Natural killer cell (primary cell): ENCODE measurements at regions not wholly inside any gene's neighbourhood (a gene's known extent, or its start where the extent isn't known, plus 50 kb on each side); places are given as distances from the start of the nearest gene placed in this dataset.

Experiments
- ATAC-seq, 3 donors: fragments of 150-1000 bp in 2 of 3; fragments of 200-7000 bp in 1 of 3; cut with Tn5 transposase; 1 replicate in 1 of 3; 2 replicates in 2 of 3; pipeline ENCODE4 v1.10.0; 2021; ENCODE audit warnings: mild to moderate bottlenecking in 2 of 3, moderate library complexity in 2 of 3
- DNase-seq, 2 donors: peaks; one replicate each; pipeline versions ENCODE4 v3.0.0 to v3.0.0-alpha.2; 2013 to 2021; ENCODE audit warnings: mixed read lengths in 1 of 2
- H3K27ac ChIP-seq: one replicate; pipeline ENCODE4 v1.5.1; 2013; ENCODE audit warnings: mild to moderate bottlenecking, low read length
- H3K27me3 ChIP-seq: one replicate; pipeline ENCODE4 v1.6.1; 2013; ENCODE audit warnings: low read length; ENCODE audit not compliant: control insufficient read depth, insufficient read depth
- H3K36me3 ChIP-seq: one replicate; pipeline ENCODE4 v1.6.1; 2013; ENCODE audit warnings: low read length; ENCODE audit not compliant: control insufficient read depth, insufficient read depth
- H3K4me1 ChIP-seq: one replicate; pipeline ENCODE4 v1.6.1; 2013; ENCODE audit warnings: low read length; ENCODE audit not compliant: control insufficient read depth, insufficient read depth
- H3K4me3 ChIP-seq: one replicate; pipeline ENCODE4 v1.5.1; 2013; ENCODE audit warnings: low read length
- H3K9me3 ChIP-seq: one replicate; pipeline ENCODE4 v1.6.1; 2013; ENCODE audit warnings: low read length; ENCODE audit not compliant: control insufficient read depth, insufficient read depth
- H3K27ac Mint-ChIP-seq, 2 donors: one replicate each; pipeline ENCODE4 v1.8.0; 2022; ENCODE audit warnings: mild to moderate bottlenecking in 2 of 2, mixed read lengths in 2 of 2, moderate library complexity in 1 of 2
- H3K27me3 Mint-ChIP-seq, 2 donors: one replicate each; pipeline ENCODE4 v1.8.0; 2022; ENCODE audit warnings: low read depth in 2 of 2, mixed read lengths in 2 of 2
- H3K36me3 Mint-ChIP-seq: one replicate; pipeline ENCODE4 v1.8.0; 2022; ENCODE audit warnings: mixed read lengths
- H3K4me1 Mint-ChIP-seq, 2 donors: one replicate each; pipeline ENCODE4 v1.8.0; 2022; ENCODE audit warnings: mixed read lengths in 2 of 2
- H3K4me3 Mint-ChIP-seq: one replicate; pipeline ENCODE4 v1.8.0; 2022; ENCODE audit warnings: mild to moderate bottlenecking, moderate library complexity, mixed read lengths
- H3K9me3 Mint-ChIP-seq, 2 donors: one replicate each; pipeline ENCODE4 v1.8.0; 2022; ENCODE audit warnings: mixed read lengths in 2 of 2
- CTCF ChIP-seq: fragments of 200-600 bp; IDR thresholded peaks from one replicate; pipeline ENCODE4 v1.8.0; 2022; ENCODE audit warnings: antibody characterized with exemption
- WGBS: methylation state at CpG from one replicate; pipeline ENCODE4 v1.1.7; 2013; ENCODE audit warnings: missing lambda C conversion rate; ENCODE audit not compliant: insufficient coverage; 5-methylcytosine and 5-hydroxymethylcytosine counted together
- intact Hi-C: fragments of 100-400 bp; cut with micrococcal nuclease; formaldehyde crosslinking; loops from one replicate; pipeline ENCODE4 v1.14.2; 2022

GRCh38 chr12:71356569-71356968 lies 83.0 kb upstream of the LGR5 start:
- ATAC-seq (no peak), DNase-seq (no peak)
- Histone ChIP-seq H3K9me3 (peaks cover 4% of the 10 kb centered on the region), H3K36me3 (no peaks in the 10 kb centered on the region), H3K4me1 (no peaks in the 10 kb centered on the region), H3K27ac (no peak overlapping the region), H3K27me3 (no peaks in the 10 kb centered on the region), H3K4me3 (no peak overlapping the region)
- Mint-ChIP-seq H3K27me3 (no peaks in the 10 kb centered on the region), H3K4me1 (no peaks in the 10 kb centered on the region), H3K36me3 (no peaks in the 10 kb centered on the region), H3K27ac (no peak overlapping the region), H3K4me3 (no peak overlapping the region), H3K9me3 (peaks cover 13 to 16% of the 10 kb centered on the region in 2 donors)
- no peak for TF ChIP-seq CTCF
- WGBS: no CpG with 5 or more reads among the region's 1 CpG
- intact Hi-C loops: no loop called here

- no peak for ATAC-seq
- WGBS: 63% methylated on average over 2 of the region's 2 CpGs
- Mint-ChIP-seq H3K27me3 (no peaks in the 10 kb centered on the region), H3K4me3 (no peak overlapping the region), H3K36me3 (no peaks in the 10 kb centered on the region), H3K9me3 (peaks cover 4 to 13% of the 10 kb centered on the region in 2 donors), H3K4me1 (no peaks in the 10 kb centered on the region), H3K27ac (no peak overlapping the region)
- H3K4me3 ChIP-seq: no peak overlapping the region
- no peak overlapping the region for H3K27ac ChIP-seq
- DNase-seq: no peak
- intact Hi-C loops: no loop called here
- no peaks in the 10 kb centered on the region for H3K4me1 ChIP-seq
- peaks cover 4% of the 10 kb centered on the region for H3K9me3 ChIP-seq
- no peaks in the 10 kb centered on the region for H3K36me3 ChIP-seq
- TF ChIP-seq CTCF: no peak
- no peaks in the 10 kb centered on the region for H3K27me3 ChIP-seq
Measured at GRCh38 chr12:71354871-71355270, 84.7 kb upstream of the LGR5 start.

GRCh38 chr12:71353607-71354006 lies 86.0 kb upstream of the LGR5 start:
- Histone ChIP-seq H3K27ac (no peak overlapping the region), H3K36me3 (no peaks in the 10 kb centered on the region), H3K4me1 (no peaks in the 10 kb centered on the region), H3K9me3 (peaks cover 3% of the 10 kb centered on the region), H3K27me3 (no peaks in the 10 kb centered on the region), H3K4me3 (no peak overlapping the region)
- 64% methylated on average over 2 of the region's 2 CpGs for WGBS
- H3K9me3 Mint-ChIP-seq: peaks cover 0 to 11% of the 10 kb centered on the region in 2 donors
- H3K27ac Mint-ChIP-seq: no peak overlapping the region
- no peaks in the 10 kb centered on the region for H3K4me1 Mint-ChIP-seq
- H3K27me3 Mint-ChIP-seq: no peaks in the 10 kb centered on the region
- intact Hi-C loops: no loop called here
- ATAC-seq: no peak
- no peak for TF ChIP-seq CTCF
- DNase-seq: no peak
- H3K4me3 Mint-ChIP-seq: no peak overlapping the region
- no peaks in the 10 kb centered on the region for H3K36me3 Mint-ChIP-seq

GRCh38 chr12:71349950-71350349 lies 89.6 kb upstream of the LGR5 start:
- Histone ChIP-seq H3K4me1 (no peaks in the 10 kb centered on the region), H3K4me3 (no peak overlapping the region), H3K9me3 (no peaks in the 10 kb centered on the region), H3K27ac (no peak overlapping the region), H3K36me3 (no peaks in the 10 kb centered on the region), H3K27me3 (no peaks in the 10 kb centered on the region)
- TF ChIP-seq CTCF: no peak
- ATAC-seq: no peak
- 76% methylated on average over 1 of the region's 2 CpGs for WGBS
- DNase-seq: no peak
- intact Hi-C loops: no loop called here
- Mint-ChIP-seq H3K27me3 (no peaks in the 10 kb centered on the region), H3K27ac (no peak overlapping the region), H3K9me3 (peaks cover 0 to 14% of the 10 kb centered on the region in 2 donors), H3K4me3 (no peak overlapping the region), H3K4me1 (no peaks in the 10 kb centered on the region), H3K36me3 (no peaks in the 10 kb centered on the region)
